OCI-LY3 (cell line): ENCODE measurements at regions not wholly inside any gene's neighbourhood (a gene's known extent, or its start where the extent isn't known, plus 50 kb on each side); places are given as distances from the start of the nearest gene placed in this dataset.

Experiments
- H2AFZ ChIP-seq: fragments of 200-600, 300-600 bp; shearing (Covaris generic); 2 replicates; pipeline ENCODE4 v1.6.0; 2014; ENCODE audit warnings: antibody characterized with exemption, low read depth, low read length
- H3K27ac ChIP-seq: fragments of 200-600, 300-600 bp; sonication (generic); 2 replicates; pipeline ENCODE4 v1.5.1; 2014; ENCODE audit warnings: mild to moderate bottlenecking, low read length, moderate library complexity, mixed read lengths
- H3K27me3 ChIP-seq: fragments of 200-600, 300-600 bp; sonication (generic); 2 replicates; pipeline ENCODE4 v1.6.1; 2014; ENCODE audit warnings: low read depth, low read length, mixed read lengths
- H3K36me3 ChIP-seq: fragments of 200-600, 300-600 bp; sonication (generic); replicated peaks from 2 replicates; pipeline ENCODE3; 2014; ENCODE audit warnings: low read depth, low read length, mixed read lengths
- H3K4me1 ChIP-seq: fragments of 300-600, 200-600 bp; sonication (generic); 2 replicates; pipeline ENCODE4 v1.6.1; 2014; ENCODE audit warnings: low read length, mixed read lengths
- H3K4me2 ChIP-seq: fragments of 200-600, 300-600 bp; sonication (generic); 2 replicates; pipeline ENCODE4 v1.6.1; 2014; ENCODE audit warnings: low read length, mixed read lengths
- H3K4me3 ChIP-seq: fragments of 300-600, 200-600 bp; sonication (generic); 2 replicates; pipeline ENCODE4 v1.5.1; 2014; ENCODE audit warnings: antibody characterized with exemption, mild to moderate bottlenecking, low read length, moderate library complexity
- H3K79me2 ChIP-seq: fragments of 300-600, 200-600 bp; shearing (Covaris generic); 2 replicates; pipeline ENCODE4 v1.6.1; 2014; ENCODE audit warnings: mild to moderate bottlenecking, low read length, mixed read lengths
- H3K9ac ChIP-seq: fragments of 300-600, 200-600 bp; shearing (Covaris generic); 2 replicates; pipeline ENCODE4 v1.6.0; 2014; ENCODE audit warnings: mild to moderate bottlenecking, low read length, moderate library complexity
- H3K9me3 ChIP-seq: fragments of 200-600, 300-600 bp; shearing (Covaris generic); 2 replicates; pipeline ENCODE4 v1.6.1; 2014; ENCODE audit warnings: low read length, mixed read lengths; ENCODE audit not compliant: insufficient read depth
- H4K20me1 ChIP-seq: fragments of 200-600, 300-600 bp; sonication (generic); 2 replicates; pipeline ENCODE4 v1.6.1; 2016; ENCODE audit warnings: low read length, mixed read lengths; ENCODE audit not compliant: insufficient read depth
- EZH2phosphoT487 ChIP-seq: fragments of 200-600 bp; shearing (Covaris generic); IDR thresholded peaks from 2 replicates; pipeline ENCODE4 v1.6.1; 2018; ENCODE audit warnings: antibody characterized with exemption, mixed run types, low read depth
- TF ChIP-seq, protein P1 (sequence below): fragments of 200-600, 300-600 bp; sonication (generic); IDR thresholded peaks from 2 replicates; pipeline ENCODE4 v1.5.1; 2014; ENCODE audit warnings: antibody characterized with exemption, low read length, low read depth

DNA sequence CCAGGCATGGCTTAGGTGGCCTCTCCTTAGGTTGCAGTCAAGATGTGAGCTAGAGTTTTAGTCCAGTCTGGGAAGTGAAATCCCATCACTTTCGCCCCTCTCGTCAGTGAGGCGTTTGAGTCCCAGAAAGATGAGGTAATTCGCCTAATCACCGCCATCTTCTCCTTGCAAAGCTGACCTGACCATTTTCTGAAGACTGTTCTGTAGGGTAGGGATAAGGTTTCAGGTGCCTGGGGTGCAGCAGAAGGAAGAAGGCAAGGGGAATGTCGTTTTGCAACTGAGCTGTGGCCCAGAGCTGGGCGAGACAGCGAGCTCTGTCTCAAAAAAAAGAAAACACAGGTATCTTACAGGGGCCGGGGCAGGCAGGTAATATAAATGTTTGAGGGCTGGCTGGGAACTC is 61.7 kb upstream of the CECR2 start:
- Histone ChIP-seq H3K79me2 (no peaks in the 10 kb centered on the region), H2AFZ (no peak overlapping the region), H3K27ac (no peak overlapping the region), H3K4me1 (peaks cover 14% of the 10 kb centered on the region), H3K9me3 (no peaks in the 10 kb centered on the region), H3K4me3 (no peak overlapping the region), H3K9ac (no peak overlapping the region), H4K20me1 (no peaks in the 10 kb centered on the region), H3K27me3 (no peaks in the 10 kb centered on the region), H3K36me3 (no peaks in the 10 kb centered on the region), H3K4me2 (no peak overlapping the region)
- no peak for TF ChIP-seq EZH2phosphoT487
- TF ChIP-seq, protein P1, sequence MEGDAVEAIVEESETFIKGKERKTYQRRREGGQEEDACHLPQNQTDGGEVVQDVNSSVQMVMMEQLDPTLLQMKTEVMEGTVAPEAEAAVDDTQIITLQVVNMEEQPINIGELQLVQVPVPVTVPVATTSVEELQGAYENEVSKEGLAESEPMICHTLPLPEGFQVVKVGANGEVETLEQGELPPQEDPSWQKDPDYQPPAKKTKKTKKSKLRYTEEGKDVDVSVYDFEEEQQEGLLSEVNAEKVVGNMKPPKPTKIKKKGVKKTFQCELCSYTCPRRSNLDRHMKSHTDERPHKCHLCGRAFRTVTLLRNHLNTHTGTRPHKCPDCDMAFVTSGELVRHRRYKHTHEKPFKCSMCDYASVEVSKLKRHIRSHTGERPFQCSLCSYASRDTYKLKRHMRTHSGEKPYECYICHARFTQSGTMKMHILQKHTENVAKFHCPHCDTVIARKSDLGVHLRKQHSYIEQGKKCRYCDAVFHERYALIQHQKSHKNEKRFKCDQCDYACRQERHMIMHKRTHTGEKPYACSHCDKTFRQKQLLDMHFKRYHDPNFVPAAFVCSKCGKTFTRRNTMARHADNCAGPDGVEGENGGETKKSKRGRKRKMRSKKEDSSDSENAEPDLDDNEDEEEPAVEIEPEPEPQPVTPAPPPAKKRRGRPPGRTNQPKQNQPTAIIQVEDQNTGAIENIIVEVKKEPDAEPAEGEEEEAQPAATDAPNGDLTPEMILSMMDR, result no peak

DNA sequence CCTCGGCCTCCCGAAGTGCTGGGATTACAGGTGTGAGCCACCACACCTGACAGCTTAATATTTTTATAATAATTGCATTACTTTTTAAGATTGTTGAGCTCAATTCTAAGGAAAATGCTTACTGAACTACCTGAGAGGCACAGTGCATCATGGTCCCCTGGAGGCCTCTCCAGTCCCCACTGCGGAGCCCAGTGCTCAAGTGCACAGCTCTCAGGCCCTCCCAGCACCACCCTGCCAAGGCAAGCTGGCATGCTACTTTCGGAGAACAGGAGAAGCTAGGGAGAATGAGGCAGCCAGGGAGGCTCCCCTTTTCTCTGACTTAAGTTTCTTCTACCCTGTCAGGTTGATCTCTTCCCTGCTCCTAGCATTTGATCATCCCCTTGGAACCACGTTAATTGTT is 64.2 kb upstream of the CECR2 start:
- Histone ChIP-seq H3K4me3 (no peak overlapping the region), H3K36me3 (no peaks in the 10 kb centered on the region), H3K9ac (no peak overlapping the region), H3K27ac (no peak overlapping the region), H3K4me1 (peaks cover 14% of the 10 kb centered on the region), H3K79me2 (no peaks in the 10 kb centered on the region), H4K20me1 (no peaks in the 10 kb centered on the region), H3K9me3 (no peaks in the 10 kb centered on the region), H3K4me2 (no peak overlapping the region), H3K27me3 (no peaks in the 10 kb centered on the region), H2AFZ (no peak overlapping the region)
- TF ChIP-seq EZH2phosphoT487, result no peak
- TF ChIP-seq, protein P1, result no peak

DNA sequence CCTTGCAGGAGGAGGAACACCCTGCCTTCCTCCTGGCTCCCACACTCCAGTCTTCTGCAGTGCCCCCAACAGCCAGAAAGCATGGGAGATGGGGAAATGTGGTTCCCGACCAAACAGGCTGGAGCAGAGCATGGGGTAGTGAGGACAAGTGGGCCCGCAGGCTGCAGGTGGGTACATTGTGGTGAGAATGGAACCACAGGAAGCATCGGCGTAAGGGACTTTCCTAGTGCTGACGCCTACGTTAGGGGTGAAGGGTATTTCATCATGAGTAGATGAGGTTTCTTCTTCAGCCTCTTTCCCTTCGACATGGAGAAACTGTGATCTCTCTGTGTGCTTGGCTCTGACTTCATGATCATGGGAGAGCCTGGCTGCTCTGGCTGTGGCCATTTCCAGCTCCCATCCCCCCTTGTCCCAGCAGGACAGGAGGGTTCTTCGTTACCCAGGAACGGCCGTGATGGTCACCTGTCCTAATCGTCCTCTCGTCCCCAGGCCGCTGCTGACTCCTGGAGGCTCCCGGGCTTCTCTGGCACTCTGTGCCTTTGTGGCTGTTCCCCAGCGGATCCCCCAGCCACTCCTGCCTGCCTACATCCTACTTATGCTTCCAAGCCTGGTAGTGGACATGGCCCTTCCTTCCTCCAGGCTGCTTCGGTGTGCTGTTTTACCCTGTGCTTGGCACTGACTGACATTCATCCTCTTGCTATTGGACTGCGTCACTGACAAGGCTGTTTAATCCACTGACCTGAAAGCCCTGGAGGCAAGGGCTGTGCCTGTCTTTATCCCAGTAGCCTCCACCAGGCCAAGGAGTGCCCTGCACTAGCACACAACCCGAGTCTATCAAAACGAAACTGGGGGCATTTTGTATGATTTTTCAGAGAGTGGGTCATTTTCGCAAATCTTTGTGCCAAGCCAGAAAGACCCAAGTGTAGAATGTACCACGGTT is 65.2 kb upstream of the CECR2 start:
- Histone ChIP-seq H3K9ac (peak overlapping the region; percentile 58; the same call in 1 of the 2 replicates), H3K4me1 (peaks cover 14% of the 10 kb centered on the region), H3K27me3 (no peaks in the 10 kb centered on the region), H3K9me3 (no peaks in the 10 kb centered on the region), H3K27ac (peak overlapping the region; percentile 37), H3K79me2 (no peaks in the 10 kb centered on the region), H2AFZ (peak overlapping the region; percentile 96), H3K4me3 (peak overlapping the region; percentile 59), H3K4me2 (peak overlapping the region; percentile 84), H4K20me1 (no peaks in the 10 kb centered on the region), H3K36me3 (no peaks in the 10 kb centered on the region)
- TF ChIP-seq, protein P1, result no peak
- no peak for TF ChIP-seq EZH2phosphoT487

DNA sequence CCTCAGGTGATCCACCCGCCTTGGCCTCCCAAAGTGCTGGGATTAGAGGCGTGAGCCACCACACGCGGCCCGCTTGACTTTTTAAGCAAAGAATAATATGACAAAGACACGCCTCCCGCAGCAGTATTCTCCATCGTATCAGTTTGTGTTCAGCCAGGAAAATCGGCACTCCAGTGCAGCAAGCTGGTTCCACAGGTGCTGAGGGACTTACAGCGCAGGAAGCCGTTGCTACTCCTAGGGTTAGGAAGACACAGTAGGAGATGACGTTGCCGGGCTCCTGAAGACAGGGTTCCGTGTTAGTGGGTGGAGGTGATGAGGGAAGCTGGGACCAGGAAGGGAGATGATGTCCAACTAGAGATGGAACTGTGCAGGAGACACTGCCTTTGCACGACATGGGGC is 65.8 kb upstream of the CECR2 start:
- no peak for TF ChIP-seq EZH2phosphoT487
- TF ChIP-seq, protein P1, result no peak
- Histone ChIP-seq H3K4me3 (peak overlapping the region; percentile 59), H3K4me1 (peaks cover 14% of the 10 kb centered on the region), H3K79me2 (no peaks in the 10 kb centered on the region), H3K27me3 (no peaks in the 10 kb centered on the region), H2AFZ (peak overlapping the region; percentile 96), H3K36me3 (no peaks in the 10 kb centered on the region), H3K4me2 (peak overlapping the region; percentile 84), H3K27ac (no peak overlapping the region), H3K9me3 (no peaks in the 10 kb centered on the region), H3K9ac (peak overlapping the region; percentile 58; the same call in 1 of the 2 replicates), H4K20me1 (no peaks in the 10 kb centered on the region)
